Keratinocyte (primary cell): ENCODE measurements at regions not wholly inside any gene's neighbourhood (a gene's known extent, or its start where the extent isn't known, plus 50 kb on each side); places are given as distances from the start of the nearest gene placed in this dataset.

Experiments used
- DNase-seq: peaks from one replicate; pipeline ENCODE4 v3.0.0-alpha.2; 2011; ENCODE audit warnings: low read depth, missing footprints, low spot score
- FAIRE-seq: peaks from 2 replicates; lab custom pipeline; 2011; peaks lifted over from hg19 to GRCh38; lab: Jason Lieb, UNC
- H2AFZ ChIP-seq: 2 replicates; pipeline ENCODE4 v1.6.0; 2012; ENCODE audit warnings: low read length, control low read depth, inconsistent platforms; ENCODE audit not compliant: control insufficient read depth
- H3K27ac ChIP-seq: 2 replicates; pipeline ENCODE4 v1.5.1; 2011; ENCODE audit warnings: low read length; ENCODE audit not compliant: control insufficient read depth, insufficient read depth
- H3K27me3 ChIP-seq: 3 replicates; pipeline ENCODE4 v1.6.0; 2011; ENCODE audit warnings: low read length; ENCODE audit not compliant: control insufficient read depth, insufficient read depth; ENCODE audit errors: extremely low read depth
- H3K36me3 ChIP-seq, 2 experiments: 2 replicates in 1 of 2; 3 replicates in 1 of 2; pipeline ENCODE4 v1.5.1; 2011; ENCODE audit warnings: low read length in 2 of 2, mild to moderate bottlenecking in 1 of 2; ENCODE audit not compliant: control insufficient read depth in 2 of 2, insufficient read depth in 2 of 2; ENCODE audit errors: extremely low read depth in 1 of 2
- H3K4me1 ChIP-seq: 3 replicates; pipeline ENCODE4 v1.5.1; 2011; ENCODE audit warnings: low read length; ENCODE audit not compliant: control insufficient read depth, insufficient read depth; ENCODE audit errors: extremely low read depth
- H3K4me2 ChIP-seq: 3 replicates; pipeline ENCODE4 v1.6.0; 2011; ENCODE audit warnings: low read depth, low read length; ENCODE audit not compliant: control insufficient read depth, insufficient read depth; ENCODE audit errors: extremely low read depth
- H3K4me3 ChIP-seq, 3 experiments: fragments of 200-600 bp in 1 of 3; sonication (generic) in 1 of 3; 2 replicates in 2 of 3; 3 replicates in 1 of 3; pipeline ENCODE4 v1.5.1; 2011 to 2016; ENCODE audit warnings: low read length in 3 of 3, mild to moderate bottlenecking in 3 of 3, control low read depth in 2 of 3, inconsistent platforms in 1 of 3, low read depth in 1 of 3, mixed read lengths in 1 of 3, mixed run types in 1 of 3, moderate library complexity in 1 of 3; ENCODE audit not compliant: control insufficient read depth in 2 of 3, insufficient read depth in 2 of 3; ENCODE audit errors: extremely low read depth in 1 of 3
- H3K79me2 ChIP-seq: 2 replicates; pipeline ENCODE4 v1.6.0; 2012; ENCODE audit warnings: low read length; ENCODE audit not compliant: control insufficient read depth, insufficient read depth
- H3K9ac ChIP-seq: 3 replicates; pipeline ENCODE4 v1.6.0; 2011; ENCODE audit warnings: low read length; ENCODE audit not compliant: control insufficient read depth, insufficient read depth; ENCODE audit errors: extremely low read depth
- H3K9me1 ChIP-seq: 3 replicates; pipeline ENCODE4 v1.6.0; 2011; ENCODE audit warnings: low read length; ENCODE audit not compliant: control insufficient read depth, insufficient read depth; ENCODE audit errors: extremely low read depth
- H3K9me3 ChIP-seq: 2 replicates; pipeline ENCODE4 v1.5.1; 2012; ENCODE audit warnings: low read depth, low read length; ENCODE audit not compliant: control insufficient read depth
- H4K20me1 ChIP-seq: 3 replicates; pipeline ENCODE4 v1.6.0; 2011; ENCODE audit warnings: low read length; ENCODE audit not compliant: control insufficient read depth, insufficient read depth; ENCODE audit errors: extremely low read depth
- CTCF ChIP-seq, 3 experiments: IDR thresholded peaks in 1 of 3; conservative IDR thresholded peaks in 1 of 3; optimal IDR thresholded peaks in 1 of 3; 2 replicates in 2 of 3; 3 replicates in 1 of 3; pipeline versions ENCODE3 to v1.5.1; 2011; ENCODE audit warnings: low read length in 3 of 3, mild to moderate bottlenecking in 3 of 3, moderate library complexity in 2 of 3, control low read depth in 1 of 3, inconsistent platforms in 1 of 3; ENCODE audit not compliant: insufficient read depth in 2 of 3; ENCODE audit errors: extremely low read depth in 1 of 3
- EZH2 ChIP-seq: IDR thresholded peaks from one replicate; pipeline ENCODE4 v1.6.1; 2012; ENCODE audit warnings: inconsistent platforms, mild to moderate bottlenecking, low read length, moderate library complexity
- dilution Hi-C: fragments of 300-500 bp; cut with MboI; formaldehyde crosslinking; loops from one replicate; pipeline ENCODE4 v1.7.0; 2020; ENCODE audit warnings: low sequenced_read_pairs; ENCODE audit not compliant: extremely low pct_ligation_motif_present

GRCh38 chr1:56310945-56311344 lies 268.4 kb downstream of the PLPP3 start:
- no peaks in the 10 kb centered on the region for H3K27me3 ChIP-seq
- no peak for FAIRE-seq

GRCh38 chr1:56309065-56309464 lies 270.3 kb downstream of the PLPP3 start:
- FAIRE-seq (no peak), DNase-seq (no peak)
- Histone ChIP-seq H3K9me3 (no peaks in the 10 kb centered on the region), H3K4me1 (no peaks in the 10 kb centered on the region), H3K4me3 (no peak overlapping the region), H4K20me1 (no peaks in the 10 kb centered on the region), H3K9ac (no peak overlapping the region), H3K9me1 (no peaks in the 10 kb centered on the region), H3K27me3 (no peaks in the 10 kb centered on the region), H3K27ac (no peak overlapping the region), H2AFZ (no peak overlapping the region), H3K79me2 (no peaks in the 10 kb centered on the region), H3K36me3 (no peaks in the 10 kb centered on the region), H3K4me2 (no peak overlapping the region)
- dilution Hi-C loops, result no loop called here
- no peak for TF ChIP-seq EZH2
- TF ChIP-seq CTCF (optimal IDR thresholded peaks at IDR 0.05 in 1 of 3, IDR thresholded peaks at IDR 0.05 in 1 of 3, conservative IDR thresholded peaks at IDR 0.05 in 1 of 3; ENCODE audit: extremely low read depth in 1 of 3, insufficient read depth in 2 of 3, low read length in 3 of 3), result no peak

More at GRCh38 chr1:56310945-56311344, 268.4 kb downstream of the PLPP3 start:
- Histone ChIP-seq H3K79me2 (no peaks in the 10 kb centered on the region), H3K9me3 (no peaks in the 10 kb centered on the region), H3K4me2 (no peak overlapping the region), H3K9ac (no peak overlapping the region), H3K4me1 (no peaks in the 10 kb centered on the region), H3K27ac (no peak overlapping the region), H3K9me1 (no peaks in the 10 kb centered on the region), H2AFZ (no peak overlapping the region), H4K20me1 (no peaks in the 10 kb centered on the region), H3K4me3 (no peak overlapping the region), H3K36me3 (no peaks in the 10 kb centered on the region)
- DNase-seq, result no peak
- dilution Hi-C loops, result no loop called here
- TF ChIP-seq EZH2 (no peak), CTCF (optimal IDR thresholded peaks at IDR 0.05 in 1 of 3, IDR thresholded peaks at IDR 0.05 in 1 of 3, conservative IDR thresholded peaks at IDR 0.05 in 1 of 3; ENCODE audit: extremely low read depth in 1 of 3, insufficient read depth in 2 of 3, low read length in 3 of 3) (no peak)
